ENCODE measurements at regions not wholly inside any gene's neighbourhood (a gene's known extent, or its start where the extent isn't known, plus 50 kb on each side); places are given as distances from the start of the nearest gene placed in this dataset.

DNA sequence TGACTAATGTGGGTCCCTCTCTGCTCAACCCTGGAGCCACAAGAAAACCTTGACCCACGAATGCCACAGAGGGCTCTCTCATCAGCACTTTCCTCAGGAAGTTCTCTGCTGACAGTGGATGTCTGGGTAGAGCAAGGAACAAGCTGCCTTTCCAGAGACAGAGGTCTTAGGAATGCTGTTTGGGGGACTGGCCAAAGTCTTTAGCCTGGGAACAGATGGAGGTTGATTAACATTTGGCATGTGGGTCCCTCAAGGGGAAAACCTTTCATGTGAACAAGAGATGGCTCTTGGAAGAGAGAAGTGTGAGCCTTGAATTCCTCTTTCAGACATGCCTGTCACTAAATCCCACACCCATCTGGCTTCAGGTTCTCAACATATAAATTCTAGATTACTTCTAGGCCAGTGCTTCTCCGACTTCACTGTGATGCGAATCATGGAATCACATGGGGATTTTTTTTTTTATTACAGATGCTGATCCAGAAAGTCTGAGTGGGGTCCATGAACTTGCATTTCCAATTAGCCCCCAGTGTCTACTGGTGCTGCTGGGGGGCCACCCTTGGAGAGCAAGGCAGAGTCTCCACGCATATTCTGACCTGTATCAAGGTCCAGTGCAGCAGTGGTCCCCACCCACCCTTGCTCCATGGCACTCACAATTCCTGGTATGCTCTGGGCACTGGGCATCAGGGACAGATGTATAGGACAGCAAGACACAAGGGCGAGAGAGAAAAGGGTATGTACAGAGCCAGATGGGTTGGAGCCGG is 360.4 kb downstream of the CXCL12 start:
- no peak for ATAC-seq
- H3K4me3 Mint-ChIP-seq, result no peak overlapping the region
- no peaks in the 10 kb centered on the region for H3K9me3 Mint-ChIP-seq
- no peak for DNase-seq
- peaks cover 10% of the 10 kb centered on the region for H3K27me3 Mint-ChIP-seq (ENCODE audit: low read depth)
- H3K4me1 Mint-ChIP-seq (ENCODE audit: low read depth), result no peaks in the 10 kb centered on the region
- no peaks in the 10 kb centered on the region for H3K36me3 Mint-ChIP-seq (ENCODE audit: insufficient read depth)

DNA sequence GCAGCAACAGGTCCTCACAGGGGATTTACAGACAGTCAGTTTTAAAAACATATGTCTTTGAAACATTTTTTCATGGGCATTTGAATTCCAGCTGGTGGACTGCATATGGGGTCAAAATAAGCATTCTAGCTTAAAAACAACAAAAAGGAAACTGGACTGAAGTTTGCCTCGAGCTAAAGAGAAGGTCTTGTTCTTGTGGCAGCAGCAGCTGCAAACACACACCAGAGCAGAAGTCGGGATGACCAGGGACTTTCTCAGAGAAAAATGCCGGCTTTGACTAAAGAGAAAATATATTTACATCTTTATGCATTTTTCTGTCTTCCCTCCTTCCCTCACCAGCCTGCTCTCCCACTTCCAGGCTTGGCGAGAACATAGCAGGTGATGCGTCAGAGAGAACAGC is 361.4 kb downstream of the CXCL12 start:
- ATAC-seq (no peak), DNase-seq (no peak)
- H3K9me3 Mint-ChIP-seq, result no peaks in the 10 kb centered on the region
- no peaks in the 10 kb centered on the region for H3K36me3 Mint-ChIP-seq (ENCODE audit: insufficient read depth)
- no peaks in the 10 kb centered on the region for H3K4me1 Mint-ChIP-seq (ENCODE audit: low read depth)
- H3K4me3 Mint-ChIP-seq, result no peak overlapping the region
- peaks cover 10% of the 10 kb centered on the region for H3K27me3 Mint-ChIP-seq (ENCODE audit: low read depth)

DNA sequence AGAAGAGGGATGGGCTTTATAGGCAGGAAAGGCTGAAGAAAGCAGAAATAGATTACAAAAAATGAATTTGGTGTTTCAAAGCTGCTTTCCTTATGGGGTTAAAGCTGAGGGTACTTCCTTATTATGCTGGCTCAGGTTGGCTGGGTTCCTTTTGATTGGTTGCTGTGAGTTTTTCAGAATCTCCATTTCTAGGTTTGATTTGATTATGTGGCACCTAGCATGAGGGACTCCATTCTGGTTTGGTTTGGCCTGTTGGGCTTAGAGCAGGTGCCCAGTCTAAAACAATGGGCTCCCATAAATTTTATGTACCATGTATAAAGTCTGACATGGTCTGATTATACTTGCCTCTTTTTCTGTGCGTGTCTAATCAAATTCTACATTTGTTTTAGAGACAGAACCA is 362.7 kb downstream of the CXCL12 start:
- no peaks in the 10 kb centered on the region for H3K4me1 Mint-ChIP-seq (ENCODE audit: low read depth)
- H3K36me3 Mint-ChIP-seq (ENCODE audit: insufficient read depth), result no peaks in the 10 kb centered on the region
- no peak overlapping the region for H3K4me3 Mint-ChIP-seq
- no peaks in the 10 kb centered on the region for H3K9me3 Mint-ChIP-seq
- ATAC-seq (no peak), DNase-seq (no peak)
- H3K27me3 Mint-ChIP-seq (ENCODE audit: low read depth), result peaks cover 10% of the 10 kb centered on the region

DNA sequence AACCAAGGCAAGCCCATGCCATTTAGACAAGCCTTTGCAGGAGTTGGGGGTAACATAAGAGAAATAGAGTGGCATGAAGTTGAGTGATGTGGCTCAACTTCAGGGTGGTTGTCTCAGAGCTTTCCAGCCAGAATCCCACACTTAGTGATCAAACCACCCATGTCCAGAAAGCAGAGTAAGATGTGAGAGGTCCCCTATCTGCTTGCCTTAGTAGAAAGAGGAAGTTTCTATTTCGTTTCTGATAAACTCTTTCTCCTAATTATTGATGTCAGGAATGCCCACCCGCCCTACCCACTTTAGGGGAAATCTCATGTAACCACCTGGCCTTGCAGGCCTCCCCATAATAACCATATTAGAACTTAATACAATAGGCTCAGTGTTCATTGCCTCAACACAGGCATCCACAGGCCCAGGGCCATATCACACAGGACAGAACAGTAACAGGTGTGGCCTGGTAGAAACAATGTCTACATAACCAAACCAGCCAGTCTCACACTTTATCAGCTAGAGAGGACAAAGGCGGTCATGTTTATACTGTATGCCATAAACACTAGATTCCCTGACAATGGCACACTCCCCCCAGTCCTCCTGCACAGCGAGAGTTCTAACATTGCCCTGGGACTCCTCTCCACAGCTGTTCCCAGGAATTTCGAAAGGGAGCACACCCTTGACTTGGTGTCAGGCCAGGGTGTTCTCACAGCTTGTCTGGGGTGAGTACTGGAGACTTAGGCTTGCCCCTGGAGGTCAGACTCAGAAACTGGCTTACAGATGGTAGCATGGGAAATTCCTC is 364.4 kb downstream of the CXCL12 start:
- DNase-seq (no peak), ATAC-seq (no peak)
- Mint-ChIP-seq H3K4me1 (ENCODE audit: low read depth) (no peaks in the 10 kb centered on the region), H3K27me3 (ENCODE audit: low read depth) (peaks cover 11% of the 10 kb centered on the region), H3K36me3 (ENCODE audit: insufficient read depth) (no peaks in the 10 kb centered on the region), H3K9me3 (no peaks in the 10 kb centered on the region), H3K4me3 (no peak overlapping the region)

DNA sequence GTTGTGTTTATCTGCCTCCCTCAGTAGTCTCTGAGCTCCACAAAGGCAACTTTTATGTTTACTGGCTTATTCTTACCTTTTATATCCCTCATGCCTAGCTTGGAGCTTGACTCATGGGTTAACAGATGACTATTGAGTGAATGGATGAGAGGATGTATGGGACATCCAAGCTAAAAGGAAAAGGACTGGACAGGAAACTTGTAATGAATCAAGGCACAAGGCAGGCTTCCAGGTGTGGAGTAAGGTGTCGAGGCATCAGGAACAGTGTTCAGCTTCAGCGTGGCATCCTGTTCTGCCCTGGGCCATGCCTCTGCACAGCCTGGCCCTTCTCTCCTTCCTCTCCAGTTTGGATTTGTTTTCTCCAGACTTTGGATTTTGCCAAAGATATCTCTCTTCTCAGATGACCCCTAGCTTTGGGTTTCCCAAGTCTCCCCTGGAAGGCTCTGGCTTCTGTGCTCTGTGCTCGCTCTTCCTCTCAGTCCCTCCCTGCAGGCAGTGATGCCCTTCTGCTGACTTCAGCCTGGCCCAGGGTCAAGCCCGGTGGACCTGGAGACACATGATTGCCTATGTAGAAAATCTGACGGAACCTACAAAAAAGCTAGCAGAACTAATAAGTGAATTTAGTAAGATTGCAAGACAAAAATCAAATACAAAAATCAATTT is 367.3 kb downstream of the CXCL12 start:
- Mint-ChIP-seq H3K4me1 (ENCODE audit: low read depth) (no peaks in the 10 kb centered on the region), H3K27me3 (ENCODE audit: low read depth) (peaks cover 3% of the 10 kb centered on the region), H3K4me3 (no peak overlapping the region), H3K36me3 (ENCODE audit: insufficient read depth) (no peaks in the 10 kb centered on the region), H3K9me3 (no peaks in the 10 kb centered on the region)
- no peak for ATAC-seq
- DNase-seq, result no peak

DNA sequence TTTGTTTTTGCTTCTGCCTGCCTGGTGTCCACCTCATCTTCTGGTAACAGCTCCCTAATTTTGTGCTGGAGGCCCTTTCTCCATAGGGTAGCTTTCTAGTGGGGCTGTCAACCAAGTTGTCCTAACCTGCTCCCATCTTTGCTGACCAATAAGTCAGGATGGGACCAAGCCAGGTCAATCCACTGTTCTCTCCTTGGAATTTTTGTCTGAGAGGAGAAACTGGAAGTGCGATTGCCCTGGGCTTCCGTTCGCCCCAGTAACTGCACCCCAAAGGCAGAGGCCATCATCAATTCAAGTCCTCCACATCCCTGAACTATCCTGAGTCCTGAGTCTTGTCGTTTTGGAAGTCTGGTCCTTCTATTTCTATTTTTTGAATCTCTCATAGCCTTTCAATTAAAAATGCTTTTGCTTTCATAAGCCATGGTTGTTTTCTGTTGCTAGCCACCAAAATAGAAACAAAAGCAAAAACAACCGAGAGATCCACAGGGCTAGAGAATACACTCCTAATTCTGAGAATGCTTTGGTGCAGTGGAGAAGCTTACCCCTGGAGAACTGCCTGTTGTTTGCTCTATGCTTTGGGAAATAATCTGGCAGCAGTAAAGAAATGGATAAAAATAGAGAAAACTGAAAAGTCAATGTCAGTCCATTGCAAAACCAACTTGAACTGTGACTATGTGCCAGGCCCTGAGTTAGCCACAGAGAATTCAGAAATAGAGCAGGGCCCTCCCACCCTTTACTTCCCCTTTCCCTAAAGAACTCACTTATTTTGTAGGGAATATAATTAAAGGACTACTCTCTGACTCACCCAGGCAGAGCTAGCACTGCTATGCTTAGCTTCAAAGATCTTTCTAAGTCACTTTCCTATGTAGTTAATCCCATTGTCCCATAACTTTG is 368.1 kb downstream of the CXCL12 start:
- Mint-ChIP-seq H3K27me3 (ENCODE audit: low read depth) (peaks cover 2% of the 10 kb centered on the region), H3K36me3 (ENCODE audit: insufficient read depth) (no peaks in the 10 kb centered on the region), H3K4me1 (ENCODE audit: low read depth) (no peaks in the 10 kb centered on the region), H3K4me3 (no peak overlapping the region), H3K9me3 (no peaks in the 10 kb centered on the region)
- no peak for DNase-seq
- ATAC-seq, result no peak

DNA sequence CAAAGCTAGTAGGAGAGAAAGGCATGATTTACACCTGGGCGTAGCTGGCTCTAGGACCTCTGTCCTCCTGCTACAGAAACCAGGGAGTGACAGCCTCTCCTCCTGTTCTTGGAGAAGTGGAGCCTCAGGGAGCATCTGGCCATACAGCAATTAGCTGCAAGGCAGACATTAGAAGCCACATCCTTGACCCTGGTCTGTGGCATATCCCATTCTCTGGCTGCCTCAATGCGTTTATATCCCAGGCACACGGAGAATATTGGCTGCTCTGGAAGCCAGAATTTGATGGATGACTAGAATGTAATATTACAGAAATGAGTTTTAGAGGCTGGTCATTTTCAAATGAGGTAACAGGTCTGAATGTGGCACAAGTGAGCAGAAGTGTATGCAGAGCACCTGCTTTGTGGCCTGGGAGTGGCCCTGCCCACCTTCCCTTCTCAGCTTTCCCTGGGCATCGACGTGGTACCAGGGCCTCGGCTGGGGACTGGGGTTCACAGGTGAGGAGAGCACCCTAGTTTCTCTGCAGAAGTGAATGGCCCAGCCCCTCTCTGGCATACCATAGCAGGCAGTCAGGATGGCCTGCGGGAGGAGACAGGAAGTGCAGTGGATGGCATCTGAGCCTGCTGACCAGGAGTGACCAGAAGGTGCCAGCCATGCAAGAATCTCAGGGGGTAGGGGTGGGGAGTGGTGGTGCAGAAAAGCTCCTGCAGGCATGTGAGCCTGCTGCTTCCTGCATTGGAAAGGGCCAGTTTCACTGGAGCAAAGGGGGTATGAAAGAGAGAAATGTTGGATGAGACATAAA is 367.2 kb upstream of the ZNF32 start:
- Mint-ChIP-seq H3K36me3 (ENCODE audit: insufficient read depth) (no peaks in the 10 kb centered on the region), H3K4me3 (no peak overlapping the region), H3K27me3 (ENCODE audit: low read depth) (peaks cover 2% of the 10 kb centered on the region), H3K9me3 (no peaks in the 10 kb centered on the region), H3K4me1 (ENCODE audit: low read depth) (no peaks in the 10 kb centered on the region)
- DNase-seq (no peak), ATAC-seq (no peak)

DNA sequence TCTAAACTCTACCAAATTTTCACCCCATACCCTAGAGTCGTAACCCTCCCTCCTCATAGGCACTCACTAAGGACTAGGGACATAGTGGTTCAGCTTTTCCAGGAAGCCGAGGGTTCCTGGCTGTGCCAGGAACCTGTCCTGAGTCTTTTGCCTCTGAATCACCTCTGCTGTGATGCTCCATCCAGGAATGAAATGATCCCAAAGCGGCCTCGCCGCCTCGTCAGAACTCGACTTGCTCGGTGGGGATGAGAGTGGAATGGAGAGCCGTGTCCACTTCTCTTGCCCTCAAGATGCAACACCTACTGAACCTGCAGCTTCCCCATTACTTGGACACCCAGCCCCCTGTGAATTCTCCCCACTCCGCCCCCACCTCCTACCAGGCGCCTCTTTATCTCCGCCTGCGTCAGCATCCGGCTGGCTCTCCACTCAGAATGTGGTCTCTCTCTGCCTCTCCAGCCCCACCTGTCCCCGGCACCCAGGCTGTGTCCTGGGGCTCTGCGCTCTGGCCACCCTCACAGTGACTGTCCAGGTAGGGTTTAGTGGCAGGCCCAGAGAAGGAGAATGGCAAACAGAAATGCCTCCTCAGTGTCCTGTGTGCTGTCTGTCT is 366.1 kb upstream of the ZNF32 start:
- Mint-ChIP-seq H3K9me3 (no peaks in the 10 kb centered on the region), H3K4me1 (ENCODE audit: low read depth) (no peaks in the 10 kb centered on the region), H3K36me3 (ENCODE audit: insufficient read depth) (no peaks in the 10 kb centered on the region), H3K4me3 (no peak overlapping the region), H3K27me3 (ENCODE audit: low read depth) (peaks cover 2% of the 10 kb centered on the region)
- no peak for DNase-seq
- ATAC-seq, result no peak

DNA sequence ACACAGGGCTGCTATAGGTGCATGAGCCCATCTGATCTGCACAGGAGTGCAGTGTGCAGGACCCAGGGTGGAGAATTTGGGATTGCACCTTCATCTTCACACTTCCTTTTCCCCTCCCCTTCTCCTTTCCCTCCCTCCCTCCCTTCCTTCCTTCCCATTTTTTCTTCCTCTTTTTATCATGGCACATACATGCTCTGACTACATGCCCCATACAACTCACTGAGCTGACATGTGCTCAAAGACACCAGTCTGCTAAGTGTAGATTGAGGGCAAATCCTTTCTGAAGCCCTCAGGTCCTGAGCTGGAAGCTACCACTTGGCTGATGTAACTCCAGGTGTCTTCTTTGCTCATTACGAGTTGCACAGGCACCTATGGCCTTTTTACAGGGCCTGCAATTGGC is 365.3 kb upstream of the ZNF32 start:
- no peak for ATAC-seq

DNA sequence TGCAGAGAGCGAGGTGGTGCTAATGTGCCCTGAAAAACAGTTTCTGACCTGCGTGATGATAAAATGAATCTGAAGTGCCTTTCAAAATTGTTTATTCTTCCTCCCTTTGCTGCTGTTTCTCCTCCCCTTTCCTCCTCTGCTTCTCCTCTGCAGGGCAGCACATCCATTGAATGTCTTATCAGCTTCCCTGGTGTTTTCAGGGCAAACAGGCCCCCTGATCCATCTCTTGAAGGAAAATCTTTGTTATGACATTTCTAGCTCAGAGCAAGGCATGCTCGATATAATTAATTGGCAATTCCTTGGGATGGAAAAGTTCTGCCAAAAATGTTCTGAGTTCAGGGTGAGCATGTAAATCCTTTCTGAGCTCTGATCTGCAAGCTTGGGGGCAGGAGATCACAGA is 364.2 kb upstream of the ZNF32 start:
- ATAC-seq (no peak), DNase-seq (no peak)
- Mint-ChIP-seq H3K9me3 (no peaks in the 10 kb centered on the region), H3K4me3 (no peak overlapping the region), H3K27me3 (ENCODE audit: low read depth) (peaks cover 2% of the 10 kb centered on the region), H3K36me3 (ENCODE audit: insufficient read depth) (no peaks in the 10 kb centered on the region), H3K4me1 (ENCODE audit: low read depth) (no peaks in the 10 kb centered on the region)

More for the DNA sequence above, 365.3 kb upstream of the ZNF32 start:
- H3K4me3 Mint-ChIP-seq, result no peak overlapping the region
- H3K4me1 Mint-ChIP-seq (ENCODE audit: low read depth), result no peaks in the 10 kb centered on the region
- H3K9me3 Mint-ChIP-seq, result no peaks in the 10 kb centered on the region
- no peaks in the 10 kb centered on the region for H3K36me3 Mint-ChIP-seq (ENCODE audit: insufficient read depth)
- no peak for DNase-seq
- peaks cover 2% of the 10 kb centered on the region for H3K27me3 Mint-ChIP-seq (ENCODE audit: low read depth)

DNA sequence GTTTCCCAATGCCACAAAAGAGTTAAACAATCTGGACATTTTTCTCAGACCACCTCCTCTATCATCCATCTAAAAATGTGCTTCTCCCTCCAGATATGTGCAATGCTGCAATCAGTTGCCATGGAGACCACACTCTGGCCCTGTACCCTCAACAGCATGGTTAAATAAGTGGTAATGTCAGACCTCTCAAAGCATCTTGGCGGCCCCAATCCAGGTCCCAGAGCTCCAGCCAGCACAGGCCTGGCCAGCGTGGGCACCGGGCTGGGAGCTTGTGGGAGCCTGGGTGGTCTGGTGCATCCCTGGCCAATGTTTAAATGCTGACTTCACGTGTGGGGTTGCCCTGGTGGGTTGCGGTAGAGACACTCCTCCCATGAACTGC is 362.9 kb upstream of the ZNF32 start:
- H3K4me1 Mint-ChIP-seq (ENCODE audit: low read depth), result no peaks in the 10 kb centered on the region
- H3K4me3 Mint-ChIP-seq, result no peak overlapping the region
- no peak for DNase-seq
- no peak for ATAC-seq
- peaks cover under 1% of the 10 kb centered on the region for H3K27me3 Mint-ChIP-seq (ENCODE audit: low read depth)
- no peaks in the 10 kb centered on the region for H3K9me3 Mint-ChIP-seq
- no peaks in the 10 kb centered on the region for H3K36me3 Mint-ChIP-seq (ENCODE audit: insufficient read depth)

DNA sequence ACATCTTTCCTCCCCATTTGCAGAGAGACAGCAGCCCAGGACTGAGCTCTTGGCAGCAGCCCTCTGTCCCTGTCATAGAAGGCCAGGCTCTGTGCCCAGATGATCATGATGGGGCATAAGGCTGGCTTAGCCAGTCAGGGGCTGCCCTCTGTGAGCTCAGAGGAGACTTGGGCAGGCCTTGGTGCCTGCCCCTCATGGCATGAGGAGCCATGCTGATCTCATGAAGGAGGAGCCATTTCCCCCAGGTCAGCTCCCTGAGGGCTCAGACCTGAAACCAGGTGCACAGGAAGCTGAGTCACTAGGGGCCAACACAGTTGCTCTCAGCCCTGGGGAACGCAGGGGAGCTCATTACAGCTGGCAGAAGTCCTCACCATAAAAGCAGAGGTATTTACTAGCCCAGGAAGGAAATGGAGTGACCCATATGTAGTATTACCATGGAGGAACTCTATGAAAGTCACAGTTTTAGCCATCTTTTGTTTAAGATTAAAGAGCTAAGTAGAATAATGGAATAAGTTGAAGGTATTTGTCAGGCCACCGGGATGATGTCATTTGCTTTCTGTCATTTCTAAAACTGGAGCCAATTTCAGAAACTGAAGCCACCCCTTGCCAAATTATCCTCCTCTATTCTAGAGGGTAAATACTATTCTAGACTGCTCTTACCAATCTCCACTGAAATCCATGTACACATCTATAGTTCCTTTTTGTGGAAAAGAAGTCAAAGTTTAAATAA is 362.4 kb upstream of the ZNF32 start:
- DNase-seq, result no peak
- peak in 1 of 2 donors; percentile 49 for ATAC-seq
- no peak overlapping the region for H3K4me3 Mint-ChIP-seq
- no peaks in the 10 kb centered on the region for H3K9me3 Mint-ChIP-seq
- H3K27me3 Mint-ChIP-seq (ENCODE audit: low read depth), result no peaks in the 10 kb centered on the region
- no peaks in the 10 kb centered on the region for H3K4me1 Mint-ChIP-seq (ENCODE audit: low read depth)
- H3K36me3 Mint-ChIP-seq (ENCODE audit: insufficient read depth), result no peaks in the 10 kb centered on the region
